Common myeloid progenitor, CD34-positive (primary cell): ENCODE measurements at regions not wholly inside any gene's neighbourhood (a gene's known extent, or its start where the extent isn't known, plus 50 kb on each side); places are given as distances from the start of the nearest gene placed in this dataset.

Experiments used
- CTCF ChIA-PET: fragments of 350-600 bp; sonication (Branson Sonifier 250); formaldehyde crosslinking; loops from one replicate; lab custom pipeline; 2021; ENCODE audit warnings: antibody characterized with exemption; lab: Charles Lee
- POLR2A ChIA-PET: fragments of 350-600 bp; sonication (Branson Sonifier 250); formaldehyde crosslinking; loops from one replicate; lab custom pipeline; 2021; ENCODE audit warnings: antibody characterized with exemption; lab: Charles Lee
- DNase-seq, 3 donors: peaks; one replicate each; pipeline versions ENCODE4 v3.0.0 to v3.0.0-alpha.2; 2013
- H3K27ac ChIP-seq, 2 experiments: 1 replicate in 1 of 2; 2 replicates in 1 of 2; pipeline ENCODE4 v1.7.0; 2013; ENCODE audit warnings: inconsistent platforms in 2 of 2, low read length in 2 of 2, mild to moderate bottlenecking in 2 of 2, low read depth in 1 of 2, moderate library complexity in 1 of 2; ENCODE audit not compliant: severe bottlenecking in 2 of 2, insufficient read depth in 1 of 2, poor library complexity in 1 of 2
- H3K27me3 ChIP-seq, 5 experiments: replicated peaks in 2 of 5; 1 replicate in 3 of 5; 2 replicates in 2 of 5; pipeline versions ENCODE4 v1.6.1 to v1.7.0; 2013; ENCODE audit warnings: low read length in 4 of 5, mild to moderate bottlenecking in 2 of 5, moderate library complexity in 2 of 5, inconsistent platforms in 1 of 5; ENCODE audit not compliant: insufficient read depth in 5 of 5, control insufficient read depth in 4 of 5
- H3K36me3 ChIP-seq, 4 experiments: 1 replicate in 2 of 4; 2 replicates in 2 of 4; pipeline versions ENCODE4 v1.6.1 to v1.7.0; 2013; ENCODE audit warnings: low read length in 3 of 4, control low read depth in 1 of 4, mild to moderate bottlenecking in 1 of 4; ENCODE audit not compliant: control insufficient read depth in 4 of 4, insufficient read depth in 4 of 4
- H3K4me1 ChIP-seq, 4 experiments: 1 replicate in 3 of 4; 2 replicates in 1 of 4; pipeline versions ENCODE4 v1.6.1 to v1.7.1; 2013; ENCODE audit warnings: low read length in 3 of 4, mild to moderate bottlenecking in 3 of 4, control low read depth in 1 of 4, inconsistent platforms in 1 of 4, moderate library complexity in 1 of 4; ENCODE audit not compliant: control insufficient read depth in 4 of 4, insufficient read depth in 4 of 4; ENCODE audit errors: control extremely low read depth in 1 of 4
- H3K4me3 ChIP-seq, 7 experiments: 1 replicate in 4 of 7; 2 replicates in 3 of 7; pipeline versions ENCODE4 v1.5.1 to v1.7.0; 2013; ENCODE audit warnings: mild to moderate bottlenecking in 7 of 7, low read length in 6 of 7, moderate library complexity in 6 of 7, inconsistent platforms in 2 of 7, low read depth in 2 of 7, control low read depth in 1 of 7; ENCODE audit not compliant: insufficient read depth in 4 of 7, control insufficient read depth in 1 of 7; ENCODE audit errors: extremely low read depth in 1 of 7
- H3K9me3 ChIP-seq, 5 experiments: 1 replicate in 4 of 5; 2 replicates in 1 of 5; pipeline versions ENCODE4 v1.6.1 to v1.7.1; 2013; ENCODE audit warnings: low read length in 4 of 5, mild to moderate bottlenecking in 2 of 5, inconsistent platforms in 1 of 5, low read depth in 1 of 5, moderate library complexity in 1 of 5; ENCODE audit not compliant: control insufficient read depth in 4 of 5, insufficient read depth in 2 of 5; ENCODE audit errors: control extremely low read depth in 1 of 5
- WGBS: methylation state at CpG from one replicate; pipeline ENCODE4 v1.1.5; 2013; ENCODE audit not compliant: insufficient coverage; 5-methylcytosine and 5-hydroxymethylcytosine counted together

GRCh38 chr22:48575618-48576332 is 1251.9 kb downstream of the BRD1 start:
- Histone ChIP-seq H3K27ac (no peak overlapping the region), H3K9me3 (peaks cover 0 to 3% (median 3%) of the 10 kb centered on the region in 5 experiments), H3K27me3 (peaks cover 0 to 24% (median 2%) of the 10 kb centered on the region in 5 experiments), H3K36me3 (no peaks in the 10 kb centered on the region), H3K4me3 (peak overlapping the region in 4 of 7 experiments; percentile 47 to 75 (median 60)), H3K4me1 (peaks cover 0 to 24% (median 13%) of the 10 kb centered on the region in 4 experiments)
- ChIA-PET POLR2A (no interaction called here), CTCF (no interaction called here)
- 0% methylated on average over 54 of the region's 120 CpGs for WGBS
- DNase-seq: no peak

- POLR2A ChIA-PET: no interaction called here
Measured at GRCh38 chr22:48574776-48575617, 1252.7 kb downstream of the BRD1 start.

DNA sequence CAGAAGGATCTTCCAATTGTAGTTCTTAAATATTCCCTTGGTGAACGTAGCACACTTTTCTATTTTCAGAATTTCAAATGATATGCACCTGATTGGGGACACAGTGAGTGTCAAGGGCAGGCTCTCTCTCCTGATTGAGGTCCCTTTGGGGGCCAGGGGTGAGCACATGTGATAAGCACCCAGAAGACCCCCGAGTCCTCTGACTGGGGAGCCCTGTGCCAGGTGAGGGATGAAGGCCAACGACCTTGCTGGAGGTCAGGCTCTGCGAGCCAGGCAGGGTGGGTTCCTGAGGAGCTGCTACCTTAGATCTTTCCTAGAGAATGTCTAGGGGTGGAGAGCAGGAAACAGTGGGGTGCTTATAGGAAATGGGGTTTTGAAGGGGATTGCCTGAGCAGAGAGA is 1253.9 kb downstream of the BRD1 start:
- Histone ChIP-seq H3K4me3 (no peak overlapping the region), H3K27me3 (peaks cover 0 to 24% (median 2%) of the 10 kb centered on the region in 5 experiments), H3K4me1 (peaks cover 0 to 31% (median 15%) of the 10 kb centered on the region in 4 experiments), H3K27ac (no peak overlapping the region), H3K36me3 (no peaks in the 10 kb centered on the region), H3K9me3 (peaks cover 0 to 7% (median 3%) of the 10 kb centered on the region in 5 experiments)
- CTCF ChIA-PET: interaction anchor here (1.6 kb wide), 1 partner anchor 732 kb away, joined by 5 read pairs; no protein-coding TSS in a partner anchor
- POLR2A ChIA-PET: no interaction called here
- peak in 2 of 3 donors; percentile 11 to 20 for DNase-seq
- WGBS: 73% methylated on average over 4 of the region's 4 CpGs

More at GRCh38 chr22:48574776-48575617, 1252.7 kb downstream of the BRD1 start:
- Histone ChIP-seq H3K4me3 (peak overlapping the region in 3 of 7 experiments; percentile 36 to 64 (median 47)), H3K36me3 (no peaks in the 10 kb centered on the region), H3K9me3 (peaks cover 0 to 7% (median 3%) of the 10 kb centered on the region in 5 experiments), H3K27ac (no peak overlapping the region), H3K27me3 (peaks cover 0 to 24% (median 2%) of the 10 kb centered on the region in 5 experiments), H3K4me1 (peaks cover 0 to 24% (median 13%) of the 10 kb centered on the region in 4 experiments)
- CTCF ChIA-PET: interaction anchor here (0.8 to 1.6 kb wide), 2 partner anchors 20 to 730 kb away, joined by 3 to 5 read pairs; no protein-coding TSS in a partner anchor
- WGBS: 8% methylated on average over 59 of the region's 92 CpGs
- peak; percentile 66 to 77 (median 67) for DNase-seq

GRCh38 chr22:48572951-48573350 is 1254.7 kb downstream of the BRD1 start:
- WGBS: 94% methylated on average over 3 of the region's 4 CpGs
- H3K27me3 ChIP-seq: peaks cover 0 to 24% (median 2%) of the 10 kb centered on the region in 5 experiments
- H3K36me3 ChIP-seq: no peaks in the 10 kb centered on the region
- no peak overlapping the region for H3K27ac ChIP-seq
- CTCF ChIA-PET: interaction anchor here (0.8 kb wide), 1 partner anchor 732 kb away, joined by 3 read pairs; no protein-coding TSS in a partner anchor
- H3K4me3 ChIP-seq: no peak overlapping the region
- DNase-seq: no peak
- POLR2A ChIA-PET: no interaction called here
- peaks cover 0 to 39% (median 20%) of the 10 kb centered on the region in 4 experiments for H3K4me1 ChIP-seq
- H3K9me3 ChIP-seq: peaks cover 0 to 7% (median 3%) of the 10 kb centered on the region in 5 experiments

GRCh38 chr22:48570912-48571311 is 1256.8 kb downstream of the BRD1 start:
- no peak overlapping the region for H3K4me3 ChIP-seq
- H3K27ac ChIP-seq: no peak overlapping the region
- 100% methylated on average over 1 of the region's 2 CpGs for WGBS
- DNase-seq: no peak
- ChIA-PET CTCF (no interaction called here), POLR2A (no interaction called here)
- peaks cover 0 to 10% (median 2%) of the 10 kb centered on the region in 5 experiments for H3K27me3 ChIP-seq
- peaks cover 0 to 7% (median 3%) of the 10 kb centered on the region in 5 experiments for H3K9me3 ChIP-seq
- H3K4me1 ChIP-seq: peaks cover 0 to 50% (median 31%) of the 10 kb centered on the region in 4 experiments
- H3K36me3 ChIP-seq: no peaks in the 10 kb centered on the region

DNA sequence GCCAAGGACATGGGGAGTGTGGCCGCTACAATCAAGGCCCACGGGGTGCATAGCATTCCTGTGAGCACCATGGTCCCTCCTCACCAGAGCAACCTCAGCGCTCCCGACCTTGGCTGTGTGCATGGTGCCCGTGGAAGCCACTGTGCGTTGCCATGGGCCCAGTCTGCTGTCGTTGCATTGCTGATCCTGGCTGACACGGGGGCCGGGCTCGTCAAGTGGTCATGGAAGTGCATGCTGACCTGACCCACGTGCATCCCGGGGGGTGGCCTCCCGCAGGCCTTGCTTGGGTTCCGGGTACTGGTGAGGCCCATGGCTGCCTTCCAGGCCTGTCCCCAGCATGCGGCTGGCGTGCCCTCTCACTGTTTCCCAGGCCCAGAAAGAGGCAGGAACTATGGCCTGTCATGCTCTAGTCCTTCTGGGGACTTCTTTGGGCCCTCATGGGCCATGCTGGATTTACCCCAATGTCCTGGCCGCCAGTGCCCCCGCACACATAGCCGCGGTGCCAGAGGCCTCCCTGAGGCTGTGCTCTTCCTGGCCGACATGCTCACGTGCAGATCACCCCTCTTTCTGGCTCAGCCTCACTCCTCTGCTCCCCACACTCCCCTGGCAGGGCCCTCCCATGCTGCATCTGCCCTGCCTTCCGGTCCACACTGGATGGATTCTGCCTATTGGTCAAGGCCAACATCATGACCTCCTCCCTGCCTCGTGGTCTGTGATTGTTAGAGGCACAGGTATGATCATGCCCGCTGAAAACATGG is 1258.0 kb downstream of the BRD1 start:
- ChIA-PET POLR2A (no interaction called here), CTCF (no interaction called here)
- Histone ChIP-seq H3K36me3 (no peaks in the 10 kb centered on the region), H3K27ac (no peak overlapping the region), H3K4me1 (peaks cover 0 to 49% (median 27%) of the 10 kb centered on the region in 4 experiments), H3K9me3 (peaks cover 0 to 7% (median 3%) of the 10 kb centered on the region in 5 experiments), H3K27me3 (peaks cover 0 to 7% (median 2%) of the 10 kb centered on the region in 5 experiments), H3K4me3 (no peak overlapping the region)
- no peak for DNase-seq
- 96% methylated on average over 24 of the region's 25 CpGs for WGBS
